Fibroblast of skin of back (primary cell): ENCODE measurements at regions not wholly inside any gene's neighbourhood (a gene's known extent, or its start where the extent isn't known, plus 50 kb on each side); places are given as distances from the start of the nearest gene placed in this dataset.
"Not testable (repeated sequence)": the region's sequence is repeated elsewhere in the genome, so short reads cannot be mapped to it uniquely, and the experiment has no call there.

Experiments used
- DNase-seq: peaks from one replicate; pipeline ENCODE4 v3.0.0-alpha.2; 2013

- DNase-seq, result no peak
These were observed 308.9 kb upstream of the KCND2 start for GRCh38 chr7:119964065-119964464.

GRCh38 chr7:119964788-119965542 lies 308.0 kb upstream of the KCND2 start:
- DNase-seq, result peak; percentile 64

GRCh38 chr7:119967221-119967620 lies 305.8 kb upstream of the KCND2 start:
- DNase-seq, result no peak

- not testable (repeated sequence) for DNase-seq
These were observed 304.6 kb upstream of the KCND2 start for GRCh38 chr7:119968411-119968810.

GRCh38 chr7:119969054-119969453 lies 303.9 kb upstream of the KCND2 start:
- DNase-seq, result peak; percentile 28

GRCh38 chr7:119969763-119970162 lies 303.2 kb upstream of the KCND2 start:
- DNase-seq, result no peak

GRCh38 chr7:119974972-119975371 lies 298.0 kb upstream of the KCND2 start:
- DNase-seq, result no peak

- DNase-seq, result no peak
These were observed 290.1 kb upstream of the KCND2 start for GRCh38 chr7:119982884-119983283.

GRCh38 chr7:119983468-119983867 lies 289.5 kb upstream of the KCND2 start:
- DNase-seq, result no peak

- no peak for DNase-seq
These were observed 288.7 kb upstream of the KCND2 start for GRCh38 chr7:119984247-119984646.

- DNase-seq, result no peak
These were observed 284.6 kb upstream of the KCND2 start for GRCh38 chr7:119988401-119988800.

- DNase-seq, result no peak
These were observed 278.0 kb upstream of the KCND2 start for GRCh38 chr7:119994928-119995327.

- no peak for DNase-seq
These were observed 276.3 kb upstream of the KCND2 start for GRCh38 chr7:119996634-119997033.

GRCh38 chr7:119999738-120000475 lies 273.1 kb upstream of the KCND2 start:
- DNase-seq, result peak; percentile 76

- no peak for DNase-seq
These were observed 267.3 kb upstream of the KCND2 start for GRCh38 chr7:120005720-120006119.

GRCh38 chr7:120014301-120014700 lies 258.7 kb upstream of the KCND2 start:
- not testable (repeated sequence) for DNase-seq

- DNase-seq, result peak; percentile 34
These were observed 258.0 kb upstream of the KCND2 start for GRCh38 chr7:120014925-120015465.

- DNase-seq, result peak; percentile 38
These were observed 251.9 kb upstream of the KCND2 start for GRCh38 chr7:120021085-120021484.

GRCh38 chr7:120023494-120024167 lies 249.3 kb upstream of the KCND2 start:
- peak; percentile 60 for DNase-seq

GRCh38 chr7:120028636-120029035 lies 244.3 kb upstream of the KCND2 start:
- peak; percentile 48 for DNase-seq

- no peak for DNase-seq
These were observed 242.1 kb upstream of the KCND2 start for GRCh38 chr7:120030876-120031275.

- no peak for DNase-seq
These were observed 239.9 kb upstream of the KCND2 start for GRCh38 chr7:120033114-120033513.

- DNase-seq, result no peak
These were observed 233.8 kb upstream of the KCND2 start for GRCh38 chr7:120039138-120039537.
